ENCODE measurements at regions not wholly inside any gene's neighbourhood (a gene's known extent, or its start where the extent isn't known, plus 50 kb on each side); places are given as distances from the start of the nearest gene placed in this dataset.

- CTCF ChIA-PET, result no interaction called here
- ATAC-seq, result no peak
- H3K36me3 Mint-ChIP-seq (ENCODE audit: low read depth), result no peaks in the 10 kb centered on the region
- no peak overlapping the region for H3K27ac Mint-ChIP-seq
- DNase-seq, result no peak
- no peaks in the 10 kb centered on the region for H3K4me1 Mint-ChIP-seq (ENCODE audit: low read depth)
- H3K27me3 Mint-ChIP-seq (ENCODE audit: low read depth), result no peaks in the 10 kb centered on the region
- POLR2A ChIA-PET, result no interaction called here
- no peak overlapping the region for H3K4me3 Mint-ChIP-seq
- H3K9me3 Mint-ChIP-seq (ENCODE audit: insufficient read depth), result peaks cover 5% of the 10 kb centered on the region
Measured at GRCh38 chr13:69566104-69566716, 541.4 kb upstream of the ATXN8OS start.

DNA sequence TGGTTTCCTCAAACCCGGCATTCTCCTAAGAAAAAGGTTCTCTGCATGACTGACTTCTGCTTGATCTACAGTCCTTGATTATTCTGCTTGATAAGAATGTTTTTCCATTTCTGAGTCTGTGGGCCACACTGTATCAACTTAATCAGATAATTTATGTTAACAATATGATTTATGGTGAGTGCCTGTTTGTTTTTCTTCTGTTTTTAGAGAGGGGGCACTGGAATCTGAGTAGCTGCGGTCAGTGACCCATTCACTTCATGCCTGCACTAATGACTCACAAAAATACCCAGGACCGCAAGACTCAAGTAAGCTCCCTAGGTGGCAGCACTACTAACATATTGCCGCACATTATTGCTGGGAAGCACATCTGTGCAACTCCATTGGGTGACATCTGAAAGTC lies 542.3 kb upstream of the ATXN8OS start:
- no peaks in the 10 kb centered on the region for H3K4me1 Mint-ChIP-seq (ENCODE audit: low read depth)
- no peak overlapping the region for H3K4me3 Mint-ChIP-seq
- no peak for DNase-seq
- H3K36me3 Mint-ChIP-seq (ENCODE audit: low read depth), result no peaks in the 10 kb centered on the region
- H3K27ac Mint-ChIP-seq, result no peak overlapping the region
- ChIA-PET CTCF (no interaction called here), POLR2A (no interaction called here)
- H3K27me3 Mint-ChIP-seq (ENCODE audit: low read depth), result no peaks in the 10 kb centered on the region
- H3K9me3 Mint-ChIP-seq (ENCODE audit: insufficient read depth), result peaks cover 5% of the 10 kb centered on the region
- ATAC-seq, result no peak

DNA sequence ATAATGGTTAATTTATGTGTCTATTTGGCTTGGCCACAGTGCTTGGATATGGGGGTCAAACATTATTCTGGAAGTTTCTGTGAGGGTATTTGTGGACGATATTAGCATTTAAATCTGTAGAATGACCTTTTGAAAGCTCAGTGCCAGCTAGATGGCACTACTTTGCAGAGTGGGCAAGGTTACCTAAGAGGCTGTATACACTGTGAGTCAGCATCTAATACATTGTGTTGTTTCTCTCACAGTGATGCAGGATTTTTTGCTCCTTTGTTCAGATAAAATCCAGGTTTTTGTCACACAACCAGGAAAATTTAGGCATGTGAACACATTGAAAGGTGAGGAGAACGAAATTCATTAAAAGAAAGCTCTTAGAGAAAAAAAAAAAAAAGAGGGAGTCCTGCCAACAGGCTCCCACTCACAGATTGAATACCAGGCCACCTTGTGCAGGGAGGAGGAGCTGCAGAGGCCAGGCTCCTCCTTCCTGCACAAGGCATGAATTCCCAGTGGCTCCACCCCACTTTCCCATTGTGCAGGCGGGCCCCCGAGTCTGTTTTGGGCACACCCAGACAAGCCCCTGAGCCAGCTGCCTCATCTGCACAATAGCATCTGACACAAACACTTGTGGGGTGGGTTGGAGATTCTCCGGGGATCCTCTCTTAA lies 551.0 kb upstream of the ATXN8OS start:
- ChIA-PET POLR2A (interaction anchor here (0.6 kb wide), 1 partner anchor 49 kb away, joined by 3 read pairs; no protein-coding TSS in a partner anchor), CTCF (no interaction called here)
- Mint-ChIP-seq H3K27me3 (ENCODE audit: low read depth) (no peaks in the 10 kb centered on the region), H3K9me3 (ENCODE audit: insufficient read depth) (no peaks in the 10 kb centered on the region), H3K4me3 (no peak overlapping the region), H3K27ac (no peak overlapping the region), H3K4me1 (ENCODE audit: low read depth) (no peaks in the 10 kb centered on the region), H3K36me3 (ENCODE audit: low read depth) (no peaks in the 10 kb centered on the region)
- ATAC-seq (no peak), DNase-seq (no peak)

DNA sequence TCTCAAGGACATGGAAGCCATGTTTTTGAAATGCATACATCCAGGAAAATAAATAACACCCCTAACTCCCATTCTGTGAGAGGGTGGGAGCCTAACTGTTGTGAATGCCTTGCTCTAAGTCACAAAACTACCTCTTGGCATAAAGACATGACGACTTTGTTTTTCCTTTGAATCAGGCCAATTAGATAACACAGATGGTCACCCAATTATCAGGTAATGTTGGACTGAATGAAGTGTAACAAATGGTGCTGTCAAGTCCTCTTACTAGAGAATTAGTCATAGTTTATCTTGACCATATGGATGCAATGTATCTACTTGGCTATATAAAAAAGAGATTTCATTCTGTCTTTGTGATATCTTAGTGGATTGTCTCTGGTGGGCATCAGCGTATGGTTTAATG lies 553.6 kb upstream of the ATXN8OS start:
- Mint-ChIP-seq H3K27me3 (ENCODE audit: low read depth) (no peaks in the 10 kb centered on the region), H3K27ac (no peak overlapping the region), H3K4me3 (no peak overlapping the region), H3K9me3 (ENCODE audit: insufficient read depth) (no peaks in the 10 kb centered on the region), H3K4me1 (ENCODE audit: low read depth) (no peaks in the 10 kb centered on the region), H3K36me3 (ENCODE audit: low read depth) (no peaks in the 10 kb centered on the region)
- POLR2A ChIA-PET, result no interaction called here
- no peak for DNase-seq
- ATAC-seq, result no peak
- CTCF ChIA-PET, result no interaction called here

GRCh38 chr13:69551193-69551592 lies 556.4 kb upstream of the ATXN8OS start:
- H3K4me3 Mint-ChIP-seq, result no peak overlapping the region
- POLR2A ChIA-PET, result no interaction called here
- no peaks in the 10 kb centered on the region for H3K27me3 Mint-ChIP-seq (ENCODE audit: low read depth)
- DNase-seq, result no peak
- ATAC-seq, result no peak
- H3K4me1 Mint-ChIP-seq (ENCODE audit: low read depth), result no peaks in the 10 kb centered on the region
- H3K9me3 Mint-ChIP-seq (ENCODE audit: insufficient read depth), result peaks cover 3% of the 10 kb centered on the region
- no peaks in the 10 kb centered on the region for H3K36me3 Mint-ChIP-seq (ENCODE audit: low read depth)
- CTCF ChIA-PET, result no interaction called here
- no peak overlapping the region for H3K27ac Mint-ChIP-seq

DNA sequence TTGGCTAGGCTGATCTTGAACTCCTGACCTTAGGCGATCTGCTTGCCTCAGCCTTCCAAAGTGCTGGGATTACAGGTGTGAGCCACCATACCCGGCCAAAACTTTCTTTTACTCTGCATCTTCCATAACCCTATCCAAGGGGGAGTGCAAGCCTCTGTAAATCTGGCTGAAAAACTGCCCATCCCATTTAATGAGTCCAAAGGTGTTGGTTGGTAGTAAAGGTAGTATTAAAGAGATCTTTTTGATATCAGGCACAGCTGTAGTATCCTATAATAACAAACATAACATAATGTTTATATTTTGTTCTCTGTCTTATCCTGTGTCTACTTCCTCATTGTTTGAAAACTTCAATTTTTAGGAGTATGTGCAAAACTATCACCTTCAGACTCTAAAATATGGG lies 559.8 kb upstream of the ATXN8OS start:
- Mint-ChIP-seq H3K27ac (no peak overlapping the region), H3K27me3 (ENCODE audit: low read depth) (no peaks in the 10 kb centered on the region), H3K4me1 (ENCODE audit: low read depth) (no peaks in the 10 kb centered on the region), H3K4me3 (no peak overlapping the region), H3K9me3 (ENCODE audit: insufficient read depth) (peaks cover 15% of the 10 kb centered on the region), H3K36me3 (ENCODE audit: low read depth) (no peaks in the 10 kb centered on the region)
- ATAC-seq (no peak), DNase-seq (no peak)
- ChIA-PET CTCF (no interaction called here), POLR2A (no interaction called here)

GRCh38 chr13:69545551-69545950 lies 562.1 kb upstream of the ATXN8OS start:
- no peaks in the 10 kb centered on the region for H3K36me3 Mint-ChIP-seq (ENCODE audit: low read depth)
- ChIA-PET CTCF (no interaction called here), POLR2A (no interaction called here)
- H3K27ac Mint-ChIP-seq, result no peak overlapping the region
- H3K9me3 Mint-ChIP-seq (ENCODE audit: insufficient read depth), result peaks cover 15% of the 10 kb centered on the region
- no peak for DNase-seq
- H3K4me3 Mint-ChIP-seq, result no peak overlapping the region
- H3K4me1 Mint-ChIP-seq (ENCODE audit: low read depth), result no peaks in the 10 kb centered on the region
- no peak for ATAC-seq
- no peaks in the 10 kb centered on the region for H3K27me3 Mint-ChIP-seq (ENCODE audit: low read depth)

DNA sequence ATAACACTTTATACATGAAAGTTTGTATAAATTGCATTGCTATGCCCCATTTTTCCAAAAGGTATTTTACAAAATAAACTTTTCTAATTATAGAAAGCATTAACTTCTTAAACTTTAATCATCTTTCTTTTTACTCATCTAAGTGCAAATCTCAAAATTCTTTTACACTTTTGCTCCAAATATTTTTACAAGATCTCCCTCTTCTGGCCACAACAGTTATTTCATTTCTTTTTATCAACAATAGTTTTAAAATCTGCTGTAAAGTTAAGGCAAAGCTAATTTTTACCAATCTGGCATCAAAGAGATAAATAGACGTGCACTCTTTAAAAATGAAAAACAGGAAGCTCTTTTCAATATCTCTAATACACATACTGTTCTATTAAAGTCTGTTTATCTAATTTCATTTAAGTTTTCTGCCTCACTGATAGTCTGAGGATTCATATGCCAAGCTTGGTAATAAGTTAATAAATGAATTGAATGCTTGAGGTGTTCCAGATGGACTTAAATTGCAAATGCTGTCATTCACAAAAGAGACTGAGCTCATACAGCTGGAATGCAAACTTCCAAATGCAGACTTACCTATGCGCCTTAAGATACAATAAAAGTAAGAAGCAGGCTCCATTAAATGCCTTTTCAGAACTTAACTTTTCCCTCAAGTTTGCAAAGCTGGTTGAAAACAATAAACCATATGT lies 583.0 kb upstream of the ATXN8OS start:
- Mint-ChIP-seq H3K27ac (no peak overlapping the region), H3K36me3 (ENCODE audit: low read depth) (no peaks in the 10 kb centered on the region), H3K4me1 (ENCODE audit: low read depth) (no peaks in the 10 kb centered on the region), H3K27me3 (ENCODE audit: low read depth) (no peaks in the 10 kb centered on the region), H3K9me3 (ENCODE audit: insufficient read depth) (no peaks in the 10 kb centered on the region), H3K4me3 (no peak overlapping the region)
- DNase-seq, result no peak
- ATAC-seq, result no peak
- CTCF ChIA-PET, result no interaction called here
- POLR2A ChIA-PET, result no interaction called here

- ATAC-seq, result no peak
- Mint-ChIP-seq H3K9me3 (ENCODE audit: insufficient read depth) (peaks cover 4% of the 10 kb centered on the region), H3K27ac (no peak overlapping the region), H3K4me3 (no peak overlapping the region), H3K36me3 (ENCODE audit: low read depth) (no peaks in the 10 kb centered on the region), H3K4me1 (ENCODE audit: low read depth) (no peaks in the 10 kb centered on the region), H3K27me3 (ENCODE audit: low read depth) (no peaks in the 10 kb centered on the region)
- CTCF ChIA-PET, result no interaction called here
- POLR2A ChIA-PET, result no interaction called here
- DNase-seq, result no peak
Measured at GRCh38 chr13:69496981-69497380, 610.6 kb upstream of the ATXN8OS start.

GRCh38 chr13:69495096-69495495 lies 612.5 kb upstream of the ATXN8OS start:
- Mint-ChIP-seq H3K36me3 (ENCODE audit: low read depth) (no peaks in the 10 kb centered on the region), H3K4me3 (no peak overlapping the region), H3K27ac (no peak overlapping the region), H3K4me1 (ENCODE audit: low read depth) (no peaks in the 10 kb centered on the region), H3K27me3 (ENCODE audit: low read depth) (no peaks in the 10 kb centered on the region), H3K9me3 (ENCODE audit: insufficient read depth) (peaks cover 8% of the 10 kb centered on the region)
- ChIA-PET POLR2A (no interaction called here), CTCF (no interaction called here)
- no peak for DNase-seq
- ATAC-seq, result no peak

DNA sequence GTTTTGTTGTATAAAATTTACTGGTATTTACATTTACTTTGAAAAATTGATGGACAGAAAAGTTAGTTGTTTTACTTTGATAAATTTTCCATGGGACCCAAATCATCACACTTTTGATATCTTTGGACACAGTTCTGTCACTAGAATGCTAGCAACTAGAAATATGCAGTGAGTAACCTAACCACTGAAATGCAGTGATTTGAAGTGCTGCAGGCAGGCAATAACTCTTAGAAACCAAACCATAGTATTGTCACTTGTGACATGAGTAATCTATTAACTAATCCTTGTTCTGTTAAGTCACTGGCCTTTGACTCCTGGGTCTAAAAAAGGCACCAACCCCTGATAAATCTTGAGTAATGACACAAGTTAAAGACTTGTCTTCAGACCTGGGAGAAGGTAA lies 620.0 kb upstream of the ATXN8OS start:
- no peaks in the 10 kb centered on the region for H3K36me3 Mint-ChIP-seq (ENCODE audit: low read depth)
- CTCF ChIA-PET, result no interaction called here

GRCh38 chr13:69485991-69486592 lies 621.5 kb upstream of the ATXN8OS start:
- ATAC-seq (no peak), DNase-seq (no peak)
- Mint-ChIP-seq H3K27me3 (ENCODE audit: low read depth) (no peaks in the 10 kb centered on the region), H3K4me3 (no peak overlapping the region), H3K36me3 (ENCODE audit: low read depth) (no peaks in the 10 kb centered on the region), H3K4me1 (ENCODE audit: low read depth) (no peaks in the 10 kb centered on the region), H3K27ac (no peak overlapping the region), H3K9me3 (ENCODE audit: insufficient read depth) (peaks cover 8% of the 10 kb centered on the region)
- ChIA-PET POLR2A (no interaction called here), CTCF (no interaction called here)

More for the DNA sequence above, 620.0 kb upstream of the ATXN8OS start:
- DNase-seq, result no peak
- Mint-ChIP-seq H3K27ac (no peak overlapping the region), H3K4me1 (ENCODE audit: low read depth) (no peaks in the 10 kb centered on the region), H3K9me3 (ENCODE audit: insufficient read depth) (peaks cover 8% of the 10 kb centered on the region), H3K27me3 (ENCODE audit: low read depth) (no peaks in the 10 kb centered on the region), H3K4me3 (no peak overlapping the region)
- ATAC-seq, result no peak
- POLR2A ChIA-PET, result no interaction called here
